GM19397 (cell line): ENCODE measurements at regions not wholly inside any gene's neighbourhood (a gene's known extent, or its start where the extent isn't known, plus 50 kb on each side); places are given as distances from the start of the nearest gene placed in this dataset.

Source experiments
- ATAC-seq: cut with Tn5 transposase; IDR thresholded peaks from one replicate; pipeline ENCODE4 v1.9.1; 2021; ENCODE audit warnings: mild to moderate bottlenecking, moderate library complexity; ENCODE audit not compliant: unreplicated experiment

DNA sequence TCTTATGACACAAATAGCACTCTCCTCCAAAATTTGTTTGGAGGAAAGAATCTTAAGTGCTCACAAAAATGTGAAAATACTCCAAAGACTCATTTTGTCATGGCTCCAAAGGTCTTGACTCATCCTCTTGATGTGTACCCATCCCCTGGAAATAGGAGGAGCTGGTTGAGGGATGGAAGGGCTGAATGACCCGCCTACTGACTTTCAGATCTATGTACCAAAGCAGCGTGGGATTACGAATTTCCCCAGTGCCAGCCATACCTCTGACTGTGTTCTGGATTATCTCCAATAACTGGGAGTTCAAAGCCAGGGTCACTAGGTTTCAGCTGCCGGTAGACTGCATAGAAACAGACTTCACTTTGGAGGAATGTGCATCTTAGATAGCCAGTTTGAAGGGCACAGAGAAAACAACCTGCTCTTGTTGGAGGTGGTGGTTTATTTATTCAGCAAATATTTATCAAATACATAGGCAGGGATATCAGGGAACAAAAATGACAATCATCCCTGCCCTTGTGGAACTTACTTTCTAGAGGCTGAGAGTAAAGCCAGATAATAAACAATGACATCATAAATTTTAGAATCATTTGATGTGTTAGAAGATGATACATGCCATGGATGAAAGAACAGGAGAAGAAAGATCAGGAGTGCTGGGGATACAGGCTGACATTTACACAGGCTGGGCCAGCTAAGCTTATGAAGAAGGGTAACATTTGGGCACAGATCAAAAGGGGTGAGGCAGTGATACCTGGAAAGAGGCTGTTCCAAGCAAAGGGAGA, 246.6 kb downstream of the TBXT start:
- no peak for ATAC-seq

DNA sequence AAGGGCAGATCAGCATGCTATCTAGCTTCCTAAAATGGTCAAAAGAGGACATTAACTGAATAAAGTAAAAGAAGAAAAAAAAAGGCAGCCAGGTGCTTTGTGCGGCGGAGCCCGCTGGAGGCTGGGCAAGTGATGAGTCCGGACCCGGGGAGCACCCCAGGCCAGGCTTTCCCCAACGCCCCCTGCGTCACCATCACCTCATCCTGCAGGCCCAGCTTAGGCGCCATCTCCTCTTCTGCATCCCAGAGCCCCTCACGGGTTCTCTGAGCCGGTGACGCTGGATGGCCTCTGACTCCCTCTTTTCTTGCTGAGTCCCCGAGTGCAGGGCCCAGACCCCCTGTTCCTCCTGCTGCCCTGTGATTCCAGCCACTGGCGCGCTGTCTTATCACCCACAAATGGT, 250.1 kb downstream of the TBXT start:
- ATAC-seq, result no peak

DNA sequence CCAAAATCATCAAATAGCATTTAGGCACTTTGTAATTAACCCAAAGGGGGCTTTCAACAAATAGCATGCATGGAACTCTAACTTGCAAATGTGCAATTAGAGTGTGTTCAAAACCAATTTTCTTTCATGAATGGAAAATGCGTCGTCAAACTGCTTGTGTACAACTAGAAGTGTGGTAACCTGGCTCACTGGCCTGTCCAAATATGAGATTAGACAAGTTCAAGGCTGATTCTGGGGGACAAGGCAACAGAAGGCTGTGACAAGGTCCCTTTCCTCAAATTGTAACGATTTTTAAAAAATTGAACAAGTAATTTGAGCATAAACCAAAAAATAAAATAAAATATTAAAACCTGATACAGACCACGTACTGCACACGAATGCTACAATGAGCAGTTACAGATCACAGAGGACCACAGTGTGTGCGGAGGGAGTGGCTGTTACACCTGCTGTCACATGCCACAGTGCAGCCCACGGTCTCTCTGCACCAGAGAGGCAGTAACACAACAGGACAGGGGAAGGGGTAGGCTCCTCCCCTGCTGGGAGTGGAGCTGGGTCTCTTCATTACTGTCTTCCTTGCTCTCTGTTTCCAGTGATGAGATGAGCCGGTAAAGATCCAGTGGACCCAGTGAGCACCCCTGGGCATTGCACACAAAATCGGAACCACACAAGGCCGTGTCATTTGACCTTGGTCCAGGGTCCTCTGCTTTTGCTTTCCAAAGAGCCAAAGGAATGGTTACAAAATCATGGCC, 252.2 kb upstream of the PDE10A start:
- no peak for ATAC-seq

DNA sequence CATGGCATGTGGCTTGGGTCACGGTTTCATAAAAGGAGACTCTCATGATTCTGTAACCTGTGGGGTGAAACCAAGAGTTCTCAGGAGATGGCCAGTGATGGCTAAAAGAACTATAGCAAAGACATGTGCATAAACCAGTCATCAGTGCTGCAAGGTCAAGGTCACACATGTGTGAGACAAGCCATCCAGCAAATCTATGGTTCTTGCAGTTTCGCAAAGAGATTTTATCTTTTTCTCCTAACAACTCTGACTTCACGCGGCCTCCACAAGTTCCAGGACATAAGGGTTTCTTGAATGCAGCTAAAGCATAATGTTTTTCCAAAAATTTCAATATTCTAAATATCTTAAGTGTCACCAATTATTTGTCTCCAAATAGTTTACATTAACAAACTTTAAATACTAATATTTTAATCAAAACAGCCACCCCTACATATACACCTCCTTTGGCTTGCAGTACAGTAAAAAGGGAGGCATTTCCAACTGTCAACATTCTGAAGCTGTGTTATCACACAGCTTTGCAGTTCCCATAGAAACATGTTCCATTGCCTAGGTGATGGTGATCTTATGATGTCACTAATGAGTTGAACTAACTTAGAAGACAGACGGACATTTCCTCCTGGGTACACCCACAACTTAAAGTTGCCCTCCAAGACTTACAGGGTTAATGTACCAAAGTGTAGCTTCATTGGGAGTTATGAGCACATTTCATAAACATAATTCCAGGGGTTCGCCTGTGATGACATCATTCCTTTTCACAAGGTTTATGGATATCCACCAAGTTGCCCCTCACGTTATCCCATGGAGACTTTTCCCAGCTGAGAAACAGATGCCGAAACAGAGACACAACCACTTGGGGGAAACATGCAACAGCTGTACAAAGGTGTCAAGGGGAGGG, 250.9 kb upstream of the PDE10A start:
- ATAC-seq, result no peak

DNA sequence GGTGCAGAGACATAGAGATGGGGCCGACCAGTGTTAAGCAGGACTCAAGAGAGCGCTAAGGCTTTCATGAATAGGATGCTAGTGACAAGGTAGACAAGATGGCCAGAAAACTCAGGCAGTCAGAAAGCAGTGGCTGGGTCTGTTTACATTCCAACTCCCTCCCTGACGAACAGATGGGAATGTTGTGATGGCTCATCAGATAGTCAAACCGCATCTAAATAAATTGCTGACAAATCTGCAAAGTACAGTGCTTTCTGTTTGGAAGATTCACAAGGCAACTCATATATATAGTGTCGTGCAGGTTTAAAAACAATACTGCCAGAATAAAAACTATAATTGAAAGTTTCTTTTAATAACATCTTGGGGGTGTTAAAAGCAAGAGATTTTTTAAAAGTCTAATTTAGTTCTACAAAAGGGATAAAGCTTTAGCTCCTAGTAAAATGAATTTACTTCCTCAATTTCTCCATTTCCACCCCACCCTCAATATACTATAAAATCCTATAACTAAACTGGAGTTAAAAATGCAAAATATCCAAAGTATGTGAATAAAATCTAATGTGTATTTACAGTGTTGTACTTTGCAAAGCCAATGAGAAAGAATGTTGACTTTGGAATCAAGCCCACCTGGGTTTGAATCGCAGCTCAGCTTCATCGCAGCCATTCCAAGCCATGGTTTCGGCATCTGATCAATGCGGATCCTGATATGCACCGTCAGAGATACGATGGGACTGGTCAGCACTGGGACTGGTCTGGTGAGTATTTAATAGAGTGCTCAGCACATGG, 247.3 kb upstream of the PDE10A start:
- no peak for ATAC-seq

DNA sequence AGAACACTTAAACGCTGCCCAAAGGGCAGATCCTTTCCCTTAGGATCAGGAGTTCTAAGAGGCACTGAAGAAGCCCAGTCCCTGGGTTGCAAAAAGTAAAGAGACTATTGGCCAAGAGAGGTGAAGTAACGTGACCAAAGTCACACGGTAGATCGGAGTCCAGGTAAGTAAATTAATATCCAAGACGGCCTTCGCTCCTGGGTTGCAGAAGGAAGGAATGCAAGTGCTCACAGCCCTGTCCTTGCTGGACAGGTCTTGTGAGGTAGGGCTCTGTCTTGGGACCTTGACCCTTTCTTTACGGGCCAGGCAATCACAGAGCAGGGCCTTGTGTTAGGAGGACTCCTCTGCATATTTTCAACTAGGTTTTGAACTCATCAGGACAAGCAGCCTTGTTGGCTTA, 243.7 kb upstream of the PDE10A start:
- no peak for ATAC-seq

DNA sequence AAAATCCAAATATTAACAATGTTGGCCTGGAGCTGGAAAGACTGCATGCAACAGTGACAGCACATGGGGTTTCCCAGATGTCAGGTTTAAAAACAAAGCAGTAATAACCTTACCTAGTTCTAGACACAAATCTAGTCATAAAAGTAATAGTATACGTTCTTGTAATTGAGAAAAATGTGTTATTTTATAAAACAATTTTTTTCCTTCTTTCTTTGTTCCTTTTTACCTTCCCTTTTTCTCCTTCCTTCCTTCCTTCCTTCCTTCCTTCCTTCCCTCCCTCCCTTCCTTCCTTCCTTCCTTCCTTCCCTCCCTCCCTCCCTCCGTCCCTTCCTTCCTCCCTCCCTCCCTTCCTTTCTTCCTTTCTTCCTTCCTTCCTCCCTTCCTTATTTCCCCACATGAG, 242.7 kb upstream of the PDE10A start:
- no peak for ATAC-seq

DNA sequence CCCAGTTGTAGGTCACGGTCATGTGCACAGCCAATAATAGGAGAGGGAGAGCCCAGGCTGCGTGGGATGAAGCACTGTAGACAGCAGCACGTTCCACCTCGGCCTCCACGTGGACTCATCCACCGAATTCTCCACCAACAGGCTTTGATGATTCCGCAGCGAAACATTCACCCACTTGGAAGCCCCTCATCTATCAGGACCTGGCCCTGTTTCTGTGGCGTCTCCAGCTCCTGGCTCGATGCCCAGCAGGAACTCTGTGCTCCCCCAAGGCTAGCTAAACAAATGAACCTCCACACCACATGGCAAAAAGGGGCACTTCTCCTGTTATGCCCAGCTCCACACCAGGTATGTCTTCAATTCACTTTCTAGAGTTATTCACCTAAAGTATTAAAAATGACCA, 237.9 kb upstream of the PDE10A start:
- no peak for ATAC-seq

DNA sequence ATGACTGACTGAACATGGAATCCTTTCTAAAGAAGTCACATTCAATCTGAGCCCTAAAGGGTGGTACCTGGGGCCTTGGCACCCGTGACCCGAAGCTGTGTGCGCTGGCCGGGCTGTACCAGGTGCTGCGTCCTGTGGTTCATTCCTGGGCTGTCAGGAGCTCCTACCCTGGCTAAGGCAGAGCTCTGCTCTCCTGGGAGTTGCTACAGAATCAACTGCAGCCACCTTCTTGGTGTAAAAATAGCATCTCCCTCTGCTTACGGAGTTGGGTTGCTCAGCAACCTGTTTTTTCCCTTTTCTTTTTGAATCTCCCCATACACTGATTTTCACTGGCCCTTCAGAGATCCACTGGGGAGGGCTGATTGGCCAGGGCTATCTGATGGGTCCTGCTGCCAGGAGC, 236.6 kb upstream of the PDE10A start:
- ATAC-seq, result no peak

DNA sequence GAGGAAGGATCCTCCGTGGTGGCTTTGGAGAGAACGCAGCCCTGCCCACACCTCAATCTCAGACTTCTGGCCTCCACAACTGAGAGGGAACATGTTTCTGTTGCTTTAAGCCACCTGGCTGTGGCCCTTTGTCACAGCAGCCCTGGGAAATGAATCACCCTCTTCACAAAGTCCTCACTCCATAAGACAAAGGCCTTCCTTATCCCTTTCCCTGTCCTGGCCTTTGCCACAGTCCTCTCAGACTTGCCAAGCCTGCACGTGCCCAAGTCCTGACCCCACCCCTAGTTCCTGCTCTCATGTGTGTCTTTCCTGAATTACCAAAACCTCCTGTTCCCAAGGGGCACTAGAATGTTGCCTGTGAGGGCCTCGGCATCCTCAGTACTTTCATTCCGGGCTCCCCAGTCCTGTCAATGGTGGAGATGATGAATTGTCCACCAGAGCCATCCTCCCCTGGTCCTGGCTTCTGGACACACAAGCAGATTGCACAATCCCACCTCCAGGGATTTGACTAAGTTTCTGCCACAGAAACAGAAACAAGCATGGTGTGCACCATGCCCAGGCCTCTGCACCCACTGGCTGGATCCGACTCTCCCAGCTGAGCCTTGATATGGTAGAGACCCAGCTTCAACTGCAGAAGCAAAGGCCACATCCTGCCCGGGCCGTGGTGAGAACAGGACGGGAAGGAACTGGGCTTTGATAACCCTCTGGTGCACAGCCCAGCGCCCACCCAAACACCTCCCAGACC, 232.6 kb upstream of the PDE10A start:
- ATAC-seq, result no peak

DNA sequence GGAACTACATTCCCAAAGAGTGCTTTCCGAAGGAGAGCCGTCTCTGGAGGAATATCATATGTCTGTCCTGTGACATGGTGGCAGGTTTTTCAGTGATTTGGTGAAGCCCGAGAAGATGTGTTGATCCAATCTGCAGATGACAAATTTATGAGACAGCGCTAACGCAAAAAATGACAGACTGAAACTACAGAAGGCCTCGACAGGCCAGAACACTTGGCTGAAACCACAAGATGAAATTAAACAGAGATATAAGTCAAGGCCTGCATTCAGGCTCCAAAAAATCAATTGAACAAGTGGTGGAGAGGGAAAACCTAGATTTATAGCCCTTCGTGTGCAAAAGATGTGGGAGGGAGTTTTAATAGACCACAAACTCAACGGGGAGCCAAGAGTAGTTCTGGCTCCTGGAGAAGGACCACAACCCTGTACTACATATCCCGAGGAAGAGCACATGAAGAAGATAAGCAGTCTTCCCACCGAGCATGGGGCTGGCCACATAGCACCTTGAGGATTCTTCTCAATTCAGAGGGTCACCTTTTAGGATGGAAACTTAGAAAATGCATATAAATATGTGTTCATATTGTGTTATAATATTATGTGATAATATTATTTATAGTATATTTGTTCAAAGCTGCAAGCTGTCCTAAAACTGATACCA, 231.3 kb upstream of the PDE10A start:
- ATAC-seq, result no peak

DNA sequence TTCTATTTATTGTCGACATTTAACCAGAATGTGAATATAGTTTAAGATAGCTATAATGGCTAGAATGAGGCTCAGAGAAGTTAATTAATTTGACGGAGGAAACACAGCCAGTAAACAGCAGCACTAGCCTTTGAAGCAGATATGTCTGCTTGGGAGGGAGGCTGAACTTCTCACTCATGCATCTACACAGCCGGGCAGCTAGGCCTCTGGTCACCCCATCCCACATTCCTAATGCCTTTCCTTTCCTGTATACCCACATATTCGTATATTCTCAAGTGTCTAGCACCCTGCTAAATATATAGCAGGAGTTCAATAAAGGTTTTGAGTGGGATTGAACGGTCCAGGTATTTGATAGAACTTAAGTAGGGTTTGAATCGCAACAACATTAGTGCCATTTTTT, 230.4 kb upstream of the PDE10A start:
- ATAC-seq, result no peak

DNA sequence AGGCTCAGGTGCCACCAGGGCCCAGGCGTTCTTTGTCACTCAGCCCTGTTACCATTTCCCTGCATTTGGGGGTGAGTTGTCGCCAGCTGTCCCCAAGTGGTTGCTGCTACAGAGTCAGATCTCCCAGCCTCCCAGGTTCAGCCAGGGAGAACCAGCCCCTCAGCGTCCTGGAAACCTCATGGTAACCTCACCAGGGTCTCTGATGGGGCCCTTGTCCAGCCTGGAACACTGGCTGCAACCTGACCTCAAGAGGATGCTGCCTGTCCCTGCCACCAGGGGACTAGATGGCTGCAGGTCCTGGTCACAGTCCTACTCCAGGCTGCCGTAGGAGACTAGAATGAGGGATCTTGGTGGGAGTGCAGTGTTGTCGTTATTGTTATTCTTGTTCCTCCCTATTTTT, 228.3 kb upstream of the PDE10A start:
- ATAC-seq, result no peak

DNA sequence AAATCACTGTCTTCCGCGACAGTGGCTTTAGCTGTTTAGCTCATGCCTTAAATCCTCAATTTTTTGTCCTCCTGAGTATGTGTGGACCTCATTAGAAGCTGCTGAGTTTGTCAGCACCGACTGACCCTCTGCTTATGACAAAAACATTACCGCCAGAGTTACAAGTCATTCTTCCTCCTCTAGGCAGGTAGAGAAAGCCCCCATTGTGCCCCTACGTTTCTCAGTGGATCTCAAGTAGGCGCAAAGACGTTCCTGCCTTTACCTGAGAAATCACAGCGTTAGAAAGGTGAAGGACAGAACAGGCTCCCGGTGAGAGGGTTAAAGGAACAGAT, 227.3 kb upstream of the PDE10A start:
- ATAC-seq, result no peak

DNA sequence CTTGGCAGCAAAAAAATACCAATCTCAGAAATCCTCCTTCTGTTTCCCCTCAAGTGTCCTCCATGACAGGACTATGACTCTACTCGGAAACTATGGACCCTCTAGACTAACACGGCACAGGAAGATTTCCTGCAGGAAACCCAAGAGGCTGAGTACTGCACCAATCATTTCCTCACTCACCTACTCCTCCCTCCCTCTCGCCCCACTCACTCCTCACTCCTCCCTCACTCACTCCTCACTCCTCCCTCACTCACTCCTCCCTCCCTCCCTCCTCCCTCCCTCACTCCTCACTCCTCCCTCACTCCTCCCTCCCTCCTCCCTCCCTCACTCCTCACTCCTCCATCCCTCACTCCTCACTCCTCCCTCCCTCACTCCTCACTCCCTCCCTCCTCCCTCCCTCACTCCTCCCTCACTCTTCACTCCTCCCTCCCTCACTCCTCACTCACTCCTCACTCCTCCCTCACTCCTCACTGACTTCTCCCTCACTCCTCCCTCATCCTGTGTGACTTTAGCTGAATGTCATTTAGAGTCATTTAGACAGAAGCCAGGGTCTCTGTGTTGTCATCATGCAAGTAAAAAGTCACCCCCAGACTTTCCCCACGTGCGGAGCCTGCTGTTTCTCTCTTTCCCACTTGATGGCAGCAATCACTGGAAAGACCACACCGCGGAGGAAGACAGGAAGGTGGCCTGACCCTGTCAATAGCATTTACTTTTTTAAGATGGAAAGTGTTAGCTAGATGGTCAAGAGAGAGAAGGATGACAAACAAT, 226.8 kb upstream of the PDE10A start:
- ATAC-seq, result no peak

DNA sequence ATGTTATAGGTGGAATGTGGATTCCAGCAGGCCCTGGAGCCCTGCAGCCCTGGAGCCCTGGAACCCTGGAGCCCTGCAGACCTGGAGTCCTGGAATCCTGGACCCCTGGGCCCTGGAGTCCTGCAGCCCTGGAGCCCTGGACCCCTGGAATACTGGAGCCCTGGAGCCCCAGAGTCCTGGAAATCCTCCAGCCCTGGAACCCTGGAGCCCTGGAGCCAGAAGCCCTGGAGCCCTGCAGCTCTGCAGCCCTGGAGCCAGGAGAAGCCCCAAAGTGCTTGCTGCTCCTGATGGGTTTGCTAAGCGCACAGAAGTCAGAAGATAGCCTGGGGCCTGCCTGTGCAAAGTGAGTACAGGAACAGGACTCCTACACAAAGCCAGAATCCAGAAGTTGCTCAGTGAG, 223.1 kb upstream of the PDE10A start:
- no peak for ATAC-seq

DNA sequence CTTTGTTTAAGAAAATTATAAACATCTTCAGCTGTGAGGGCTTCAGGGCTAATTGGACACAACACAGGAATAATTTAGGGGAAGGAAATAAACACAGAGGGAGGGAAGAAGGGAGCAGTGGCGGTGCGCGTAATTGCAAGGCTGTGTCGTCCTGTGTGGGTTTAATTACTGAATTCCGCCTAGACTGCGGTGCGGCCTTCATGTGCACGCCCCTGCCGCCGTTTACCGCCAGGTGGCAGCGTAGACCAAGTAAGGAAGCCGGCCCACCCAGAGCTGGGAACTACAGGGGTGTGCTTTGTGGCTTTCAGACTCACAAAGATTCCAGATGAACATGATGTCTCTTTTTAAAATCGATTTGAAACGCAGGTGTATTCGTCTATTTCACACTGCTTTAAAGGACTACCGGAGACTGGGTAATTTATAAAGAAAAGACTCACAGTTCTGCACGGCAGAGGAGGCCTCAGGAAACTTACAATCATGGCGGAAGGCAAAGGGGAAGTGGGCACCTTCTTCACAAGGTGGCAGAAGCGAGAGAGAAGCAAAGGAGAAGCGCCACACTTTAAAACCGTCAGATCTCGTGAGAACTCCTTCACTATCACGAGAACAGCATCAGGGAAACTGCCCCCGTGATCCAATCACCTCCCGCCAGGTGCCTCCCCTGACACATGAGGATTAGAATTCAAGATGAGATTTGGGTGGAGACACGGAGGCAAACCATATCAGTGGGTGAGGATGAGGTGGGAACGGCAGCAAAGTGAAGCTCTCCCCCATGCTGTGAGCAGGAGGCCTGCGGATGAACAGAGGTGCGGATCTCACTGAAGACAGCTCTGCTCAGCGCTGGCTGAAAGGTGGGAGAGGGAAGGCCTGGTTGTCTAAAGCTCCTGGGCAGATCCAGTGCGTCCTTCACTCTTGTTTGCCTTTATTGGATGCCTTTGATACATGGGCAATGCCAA, 222.0 kb upstream of the PDE10A start:
- peak; percentile 98 for ATAC-seq
